T-cell (primary cell): ENCODE measurements at regions not wholly inside any gene's neighbourhood (a gene's known extent, or its start where the extent isn't known, plus 50 kb on each side); places are given as distances from the start of the nearest gene placed in this dataset.

Experiments used
- ATAC-seq, 4 experiments: fragments of 200-7000 bp in 3 of 4; fragments of 150-1000 bp in 1 of 4; cut with Tn5 transposase; replicated peaks in 1 of 4; 1 replicate in 3 of 4; 2 replicates in 1 of 4; pipeline ENCODE4 v1.10.0; 2021; ENCODE audit warnings: moderate library complexity in 3 of 4, mild to moderate bottlenecking in 2 of 4, moderate number of reproducible peaks in 1 of 4
- CTCF ChIA-PET, 2 donors: fragments of 300-600 bp; sonication (Branson Sonifier 250); formaldehyde crosslinking; loops; one replicate each; lab custom pipeline; 2022; ENCODE audit warnings: antibody characterized with exemption in 2 of 2; lab: Charles Lee
- POLR2A ChIA-PET, 2 donors: fragments of 300-600 bp; sonication (Branson Sonifier 250); formaldehyde crosslinking; loops; one replicate each; lab custom pipeline; 2022; ENCODE audit warnings: antibody characterized with exemption in 2 of 2; lab: Charles Lee
- DNase-seq, 35 experiments: peaks; one replicate each; pipeline versions ENCODE4 v3.0.0 to v3.0.0-alpha.2; 2013 to 2023
- H3K27ac ChIP-seq: one replicate; pipeline ENCODE4 v1.5.1; 2013; ENCODE audit warnings: low read length
- H3K27me3 ChIP-seq, 2 experiments: replicated peaks in 1 of 2; 1 replicate in 1 of 2; 2 replicates in 1 of 2; pipeline versions ENCODE4 v1.6.1 to v1.7.0; 2013; ENCODE audit warnings: low read length in 1 of 2, mixed read lengths in 1 of 2; ENCODE audit not compliant: control insufficient read depth in 2 of 2, insufficient read depth in 2 of 2; ENCODE audit errors: extremely low read depth in 1 of 2
- H3K36me3 ChIP-seq, 2 donors: 1 replicate in 1 of 2; 2 replicates in 1 of 2; pipeline versions ENCODE4 v1.6.1 to v1.7.0; 2013; ENCODE audit warnings: low read length in 1 of 2; ENCODE audit not compliant: control insufficient read depth in 2 of 2, insufficient read depth in 1 of 2; ENCODE audit errors: extremely low read depth in 1 of 2
- H3K4me1 ChIP-seq, 2 experiments: 1 replicate in 1 of 2; 2 replicates in 1 of 2; pipeline versions ENCODE4 v1.6.1 to v1.7.0; 2013; ENCODE audit warnings: low read length in 2 of 2, mixed read lengths in 1 of 2; ENCODE audit not compliant: insufficient read depth in 2 of 2, control insufficient read depth in 1 of 2; ENCODE audit errors: extremely low read depth in 1 of 2
- H3K4me3 ChIP-seq, 2 donors: 1 replicate in 1 of 2; 2 replicates in 1 of 2; pipeline versions ENCODE4 v1.5.1 to v1.7.0; 2013; ENCODE audit warnings: mild to moderate bottlenecking in 2 of 2, low read length in 1 of 2, moderate library complexity in 1 of 2; ENCODE audit not compliant: control insufficient read depth in 1 of 2; ENCODE audit errors: extremely low read depth in 1 of 2
- H3K9me3 ChIP-seq: 2 replicates; pipeline ENCODE4 v1.7.0; 2013
- H3K27ac Mint-ChIP-seq, 2 donors: one replicate each; pipeline ENCODE4 v1.8.0; 2020 to 2021; ENCODE audit warnings: mild to moderate bottlenecking in 2 of 2, mixed read lengths in 2 of 2
- H3K27me3 Mint-ChIP-seq, 2 donors: one replicate each; pipeline ENCODE4 v1.8.0; 2021 to 2022; ENCODE audit warnings: mixed read lengths in 2 of 2
- H3K36me3 Mint-ChIP-seq: one replicate; pipeline ENCODE4 v1.8.0; 2021; ENCODE audit warnings: mixed read lengths
- H3K4me1 Mint-ChIP-seq, 3 donors: one replicate each; pipeline ENCODE4 v1.8.0; 2020 to 2022; ENCODE audit warnings: mixed read lengths in 3 of 3, mild to moderate bottlenecking in 1 of 3
- H3K4me3 Mint-ChIP-seq, 3 donors: one replicate each; pipeline ENCODE4 v1.8.0; 2020 to 2022; ENCODE audit warnings: mild to moderate bottlenecking in 3 of 3, mixed read lengths in 3 of 3, moderate library complexity in 3 of 3
- H3K9me3 Mint-ChIP-seq, 3 donors: one replicate each; pipeline ENCODE4 v1.8.0; 2020 to 2022; ENCODE audit warnings: mixed read lengths in 3 of 3
- WGBS: methylation state at CpG from one replicate; pipeline ENCODE4 v1.1.5; 2013; ENCODE audit warnings: missing lambda C conversion rate; ENCODE audit not compliant: insufficient coverage; 5-methylcytosine and 5-hydroxymethylcytosine counted together

DNA sequence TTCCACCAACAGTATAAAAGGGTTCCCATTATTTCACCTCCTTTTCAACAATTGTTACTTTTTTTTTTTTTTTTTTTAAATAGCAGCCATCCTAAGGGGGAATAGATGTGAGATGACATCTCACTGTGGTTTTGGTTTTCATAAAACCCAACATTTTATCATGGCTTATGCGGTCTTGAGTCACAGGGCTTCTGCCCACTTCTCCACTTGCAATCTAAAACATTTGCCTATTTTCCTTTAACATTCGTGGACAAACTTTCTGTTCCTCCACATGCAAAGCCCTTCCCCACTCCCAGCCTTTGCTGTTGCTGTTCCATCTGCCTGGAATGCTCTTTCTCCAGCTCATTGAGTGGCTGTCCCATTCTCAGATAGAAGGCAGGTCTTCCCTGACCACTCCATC is 239.7 kb upstream of the KCNK2 start:
- Histone ChIP-seq H3K27me3 (no peaks in the 10 kb centered on the region), H3K9me3 (no peaks in the 10 kb centered on the region), H3K4me1 (no peaks in the 10 kb centered on the region), H3K4me3 (no peak overlapping the region), H3K27ac (no peak overlapping the region), H3K36me3 (no peaks in the 10 kb centered on the region)
- no peaks in the 10 kb centered on the region for H3K4me1 Mint-ChIP-seq
- no peak for DNase-seq
- ChIA-PET CTCF (no interaction called here), POLR2A (no interaction called here)
- H3K27ac Mint-ChIP-seq: no peak overlapping the region
- WGBS: 77% methylated on average over 2 of the region's 2 CpGs
- H3K27me3 Mint-ChIP-seq: no peaks in the 10 kb centered on the region
- H3K4me3 Mint-ChIP-seq: no peak overlapping the region
- ATAC-seq: no peak
- no peaks in the 10 kb centered on the region for H3K36me3 Mint-ChIP-seq
- no peaks in the 10 kb centered on the region for H3K9me3 Mint-ChIP-seq

DNA sequence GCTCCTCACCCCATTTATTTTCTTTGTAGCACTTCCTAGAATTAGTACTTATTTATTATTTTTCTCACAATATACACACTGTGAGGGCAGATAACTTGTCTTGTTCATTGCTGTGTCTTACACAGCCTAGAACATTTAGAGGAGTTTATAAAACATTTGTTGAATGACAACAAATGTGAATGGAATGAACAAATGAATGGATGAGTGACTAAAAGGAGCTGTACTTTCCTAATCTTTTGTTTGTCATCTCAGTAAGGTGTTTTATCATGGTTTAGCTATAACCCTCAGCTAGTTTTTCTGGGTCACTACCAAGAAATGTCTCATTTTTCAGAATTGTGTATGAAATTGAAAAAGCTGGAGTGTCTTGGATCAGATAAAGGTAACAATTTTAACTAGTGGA is 239.3 kb upstream of the KCNK2 start:
- CTCF ChIA-PET: no interaction called here
- Histone ChIP-seq H3K9me3 (no peaks in the 10 kb centered on the region), H3K4me3 (no peak overlapping the region), H3K36me3 (no peaks in the 10 kb centered on the region), H3K4me1 (no peaks in the 10 kb centered on the region), H3K27me3 (no peaks in the 10 kb centered on the region), H3K27ac (no peak overlapping the region)
- DNase-seq (no peak), ATAC-seq (no peak)
- Mint-ChIP-seq H3K27me3 (no peaks in the 10 kb centered on the region), H3K4me1 (no peaks in the 10 kb centered on the region), H3K9me3 (no peaks in the 10 kb centered on the region), H3K36me3 (no peaks in the 10 kb centered on the region), H3K4me3 (no peak overlapping the region), H3K27ac (no peak overlapping the region)
- POLR2A ChIA-PET: no interaction called here

DNA sequence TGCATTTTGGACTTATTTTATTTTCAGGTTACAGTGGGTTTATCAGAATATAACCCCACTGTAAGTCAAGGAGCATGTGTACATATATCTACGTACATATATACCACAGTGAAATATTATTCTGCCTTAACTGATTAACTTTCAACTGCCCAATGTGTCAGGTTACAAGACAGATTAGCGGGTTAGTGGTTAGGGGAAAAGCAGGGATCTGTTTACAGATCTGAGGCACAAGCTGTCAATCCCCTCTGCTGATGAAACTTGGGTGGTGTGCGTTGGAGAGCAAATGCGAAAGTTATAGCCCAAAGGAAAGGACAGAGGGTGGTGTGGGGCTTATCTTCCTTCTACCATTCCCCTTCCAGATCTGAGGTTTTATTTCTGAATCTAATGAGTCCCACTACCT is 238.2 kb upstream of the KCNK2 start:
- no peak overlapping the region for H3K4me3 Mint-ChIP-seq
- DNase-seq (no peak), ATAC-seq (no peak)
- H3K27me3 Mint-ChIP-seq: no peaks in the 10 kb centered on the region
- Histone ChIP-seq H3K4me1 (no peaks in the 10 kb centered on the region), H3K36me3 (no peaks in the 10 kb centered on the region), H3K4me3 (no peak overlapping the region), H3K9me3 (no peaks in the 10 kb centered on the region), H3K27ac (no peak overlapping the region), H3K27me3 (no peaks in the 10 kb centered on the region)
- no peaks in the 10 kb centered on the region for H3K9me3 Mint-ChIP-seq
- no CpG with 5 or more reads among the region's 4 CpGs for WGBS
- ChIA-PET POLR2A (no interaction called here), CTCF (no interaction called here)
- H3K36me3 Mint-ChIP-seq: no peaks in the 10 kb centered on the region
- H3K4me1 Mint-ChIP-seq: no peaks in the 10 kb centered on the region
- no peak overlapping the region for H3K27ac Mint-ChIP-seq

DNA sequence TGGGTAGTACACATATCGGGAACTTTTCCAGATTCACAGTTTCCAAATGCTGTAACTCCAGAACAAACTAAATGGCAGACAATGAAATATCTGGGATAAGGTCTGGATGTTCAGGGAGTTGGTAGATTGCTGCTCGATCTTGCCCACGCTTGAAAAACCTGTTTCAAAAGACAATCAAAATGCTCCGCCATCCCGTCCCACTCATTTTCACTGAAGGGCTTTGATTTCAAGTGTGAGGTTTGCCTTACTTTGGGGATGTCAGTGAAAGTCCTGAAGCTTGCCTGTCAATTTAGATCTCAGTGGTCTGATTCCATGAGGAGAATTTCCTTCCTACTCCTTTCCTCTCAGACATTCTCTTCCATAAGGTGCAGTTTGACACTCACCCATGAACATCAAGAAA is 236.3 kb upstream of the KCNK2 start:
- Mint-ChIP-seq H3K4me3 (no peak overlapping the region), H3K4me1 (no peaks in the 10 kb centered on the region), H3K27me3 (peaks cover 0 to 7% of the 10 kb centered on the region in 2 donors), H3K36me3 (no peaks in the 10 kb centered on the region), H3K27ac (no peak overlapping the region), H3K9me3 (peaks cover 2 to 8% (median 6%) of the 10 kb centered on the region in 3 donors)
- Histone ChIP-seq H3K36me3 (no peaks in the 10 kb centered on the region), H3K27me3 (no peaks in the 10 kb centered on the region), H3K4me1 (no peaks in the 10 kb centered on the region), H3K9me3 (no peaks in the 10 kb centered on the region), H3K4me3 (no peak overlapping the region), H3K27ac (no peak overlapping the region)
- ChIA-PET POLR2A (no interaction called here), CTCF (no interaction called here)
- no CpG with 5 or more reads among the region's 5 CpGs for WGBS
- DNase-seq (no peak), ATAC-seq (no peak)

DNA sequence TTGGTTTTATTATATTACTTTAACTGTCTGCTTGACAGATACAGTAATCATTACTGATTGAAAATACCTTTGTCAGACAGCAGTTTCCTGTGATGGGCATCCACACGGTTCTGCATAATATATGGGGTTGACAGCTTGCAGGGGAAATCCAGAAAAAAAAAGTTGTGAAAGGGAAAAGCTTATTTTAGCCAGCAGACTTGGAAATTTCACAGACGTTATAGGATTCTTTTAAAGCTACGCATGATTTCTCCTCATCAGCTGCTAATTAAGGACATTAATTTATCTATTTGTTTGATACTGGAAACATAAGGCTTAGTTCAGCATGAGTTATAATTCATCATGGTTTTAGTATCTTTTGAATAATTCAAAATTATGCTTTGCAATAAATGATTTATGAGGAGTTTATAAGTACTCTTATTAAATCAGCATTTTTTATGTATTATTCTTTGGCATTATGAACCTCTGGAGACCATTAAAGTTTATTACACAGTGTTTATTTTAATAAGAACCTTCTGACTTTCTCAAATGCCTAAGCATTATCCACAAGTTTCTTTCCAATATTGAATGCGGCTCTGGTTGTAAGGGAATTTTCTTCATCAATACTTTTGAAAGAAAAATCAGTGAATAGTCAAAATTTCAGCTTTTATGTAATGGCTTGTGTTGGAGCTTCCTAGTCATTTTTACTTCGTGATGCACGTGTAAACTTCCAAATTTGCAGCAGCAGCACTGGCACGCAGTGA is 235.3 kb upstream of the KCNK2 start:
- ATAC-seq: no peak
- H3K27ac ChIP-seq: no peak overlapping the region
- H3K27me3 ChIP-seq: no peaks in the 10 kb centered on the region
- ChIA-PET CTCF (no interaction called here), POLR2A (no interaction called here)
- H3K36me3 Mint-ChIP-seq: no peaks in the 10 kb centered on the region
- H3K27me3 Mint-ChIP-seq: peaks cover 0 to 9% of the 10 kb centered on the region in 2 donors
- H3K9me3 ChIP-seq: no peaks in the 10 kb centered on the region
- H3K36me3 ChIP-seq: no peaks in the 10 kb centered on the region
- no peaks in the 10 kb centered on the region for H3K4me1 ChIP-seq
- no peaks in the 10 kb centered on the region for H3K4me1 Mint-ChIP-seq
- H3K27ac Mint-ChIP-seq: no peak overlapping the region
- no peak overlapping the region for H3K4me3 Mint-ChIP-seq
- H3K4me3 ChIP-seq: no peak overlapping the region
- no peak for DNase-seq
- H3K9me3 Mint-ChIP-seq: peaks cover 2 to 8% (median 6%) of the 10 kb centered on the region in 3 donors
- 71% methylated on average over 1 of the region's 7 CpGs for WGBS

DNA sequence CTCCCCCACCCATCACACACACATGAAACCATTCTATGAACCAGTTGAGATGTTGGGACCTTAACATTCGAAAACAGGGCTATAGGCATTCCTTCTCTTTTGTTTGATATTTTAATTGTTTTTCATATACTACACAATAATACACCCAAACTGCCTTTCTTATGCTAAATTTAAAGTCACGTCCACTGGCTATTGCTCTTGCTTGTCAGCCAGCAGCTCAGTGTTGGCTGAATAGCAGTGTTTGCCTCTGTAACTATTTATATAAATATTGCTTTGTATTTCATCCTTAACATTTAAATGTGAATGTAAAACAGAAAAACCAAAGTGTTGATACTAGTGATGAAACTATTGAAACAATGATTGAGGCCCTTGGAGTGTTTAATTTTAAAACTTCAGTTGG is 234.4 kb upstream of the KCNK2 start:
- no peaks in the 10 kb centered on the region for H3K36me3 Mint-ChIP-seq
- H3K9me3 Mint-ChIP-seq: peaks cover 2 to 8% (median 6%) of the 10 kb centered on the region in 3 donors
- no peak overlapping the region for H3K27ac Mint-ChIP-seq
- H3K4me1 ChIP-seq: no peaks in the 10 kb centered on the region
- H3K27me3 ChIP-seq: no peaks in the 10 kb centered on the region
- no peak overlapping the region for H3K4me3 Mint-ChIP-seq
- DNase-seq (no peak), ATAC-seq (no peak)
- no peak overlapping the region for H3K4me3 ChIP-seq
- POLR2A ChIA-PET: no interaction called here
- no peak overlapping the region for H3K27ac ChIP-seq
- H3K4me1 Mint-ChIP-seq: no peaks in the 10 kb centered on the region
- peaks cover 0 to 9% of the 10 kb centered on the region in 2 donors for H3K27me3 Mint-ChIP-seq
- H3K9me3 ChIP-seq: no peaks in the 10 kb centered on the region
- CTCF ChIA-PET: no interaction called here
- WGBS: no CpG with 5 or more reads among the region's 2 CpGs
- H3K36me3 ChIP-seq: no peaks in the 10 kb centered on the region
